ENCODE measurements at regions not wholly inside any gene's neighbourhood (a gene's known extent, or its start where the extent isn't known, plus 50 kb on each side); places are given as distances from the start of the nearest gene placed in this dataset.

DNA sequence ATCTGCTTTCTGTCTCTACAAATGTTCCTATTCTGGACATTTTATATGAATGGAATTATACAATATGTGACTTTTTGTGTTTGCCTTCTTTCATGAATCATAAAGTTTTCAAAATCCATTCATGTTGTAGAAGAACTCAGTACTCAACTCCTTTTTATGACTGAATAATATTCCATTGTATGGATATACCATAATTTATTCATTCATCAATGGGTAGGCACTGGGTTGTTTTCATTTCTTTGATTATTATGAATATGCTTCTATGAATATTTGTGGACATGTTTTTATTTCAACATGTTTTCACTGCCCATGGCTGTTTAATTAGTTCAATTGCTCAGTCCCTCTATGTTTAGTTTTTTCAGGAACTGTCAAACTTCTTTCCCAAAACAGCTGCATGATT lies 76.5 kb upstream of the GTSF1L start:
- DNase-seq (no peak), ATAC-seq (no peak)
- intact Hi-C loops (cut with DNase I) = no loop called here
- TF ChIP-seq, protein P1, sequence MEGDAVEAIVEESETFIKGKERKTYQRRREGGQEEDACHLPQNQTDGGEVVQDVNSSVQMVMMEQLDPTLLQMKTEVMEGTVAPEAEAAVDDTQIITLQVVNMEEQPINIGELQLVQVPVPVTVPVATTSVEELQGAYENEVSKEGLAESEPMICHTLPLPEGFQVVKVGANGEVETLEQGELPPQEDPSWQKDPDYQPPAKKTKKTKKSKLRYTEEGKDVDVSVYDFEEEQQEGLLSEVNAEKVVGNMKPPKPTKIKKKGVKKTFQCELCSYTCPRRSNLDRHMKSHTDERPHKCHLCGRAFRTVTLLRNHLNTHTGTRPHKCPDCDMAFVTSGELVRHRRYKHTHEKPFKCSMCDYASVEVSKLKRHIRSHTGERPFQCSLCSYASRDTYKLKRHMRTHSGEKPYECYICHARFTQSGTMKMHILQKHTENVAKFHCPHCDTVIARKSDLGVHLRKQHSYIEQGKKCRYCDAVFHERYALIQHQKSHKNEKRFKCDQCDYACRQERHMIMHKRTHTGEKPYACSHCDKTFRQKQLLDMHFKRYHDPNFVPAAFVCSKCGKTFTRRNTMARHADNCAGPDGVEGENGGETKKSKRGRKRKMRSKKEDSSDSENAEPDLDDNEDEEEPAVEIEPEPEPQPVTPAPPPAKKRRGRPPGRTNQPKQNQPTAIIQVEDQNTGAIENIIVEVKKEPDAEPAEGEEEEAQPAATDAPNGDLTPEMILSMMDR (IDR thresholded peaks at IDR 0.05) = no peak
- no peak for TF ChIP-seq POLR2A (IDR thresholded peaks at IDR 0.05)
- Histone ChIP-seq H3K27ac (no peak overlapping the region), H3K36me3 (no peaks in the 10 kb centered on the region), H3K9me3 (peaks cover 0 to 41% (median 17%) of the 10 kb centered on the region in 12 donors), H3K27me3 (peaks cover 0 to 12% (median 0%) of the 10 kb centered on the region in 9 donors), H3K4me3 (no peak overlapping the region), H3K4me1 (no peaks in the 10 kb centered on the region)

DNA sequence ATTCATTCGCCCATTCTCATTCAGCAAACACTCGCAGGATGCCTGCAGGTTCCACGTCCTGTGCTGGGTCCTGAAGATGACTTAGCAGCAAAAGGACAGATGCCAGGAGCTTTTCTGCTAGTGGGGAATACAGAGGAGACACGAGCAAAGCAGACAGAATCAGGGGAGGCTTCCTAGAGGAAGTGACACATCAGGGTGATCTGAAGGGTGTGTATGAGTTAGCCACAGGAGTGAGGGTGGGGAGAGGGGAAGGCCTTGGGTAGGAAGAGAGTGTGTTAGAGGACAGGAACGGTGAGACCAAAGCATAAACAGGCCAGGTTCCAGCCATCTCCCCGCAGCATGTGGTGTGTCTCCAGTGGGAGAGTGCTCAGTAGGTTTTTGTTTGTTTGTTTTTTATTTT lies 73.4 kb upstream of the GTSF1L start:
- WGBS, 4 donors = 63 to 77% (median 70%) methylated on average over 6 of the region's 6 CpGs
- intact Hi-C loops (cut with DNase I) = no loop called here
- Histone ChIP-seq H3K4me1 (no peaks in the 10 kb centered on the region), H3K27ac (no peak overlapping the region), H3K36me3 (no peaks in the 10 kb centered on the region), H3K4me3 (no peak overlapping the region), H3K9me3 (peaks cover 0 to 27% (median 11%) of the 10 kb centered on the region in 12 donors), H3K27me3 (peaks cover 0 to 12% (median 0%) of the 10 kb centered on the region in 9 donors)
- no peak for DNase-seq
- no peak for TF ChIP-seq POLR2A (IDR thresholded peaks at IDR 0.05)
- TF ChIP-seq, protein P1 (IDR thresholded peaks at IDR 0.05) = no peak
- ATAC-seq = no peak

DNA sequence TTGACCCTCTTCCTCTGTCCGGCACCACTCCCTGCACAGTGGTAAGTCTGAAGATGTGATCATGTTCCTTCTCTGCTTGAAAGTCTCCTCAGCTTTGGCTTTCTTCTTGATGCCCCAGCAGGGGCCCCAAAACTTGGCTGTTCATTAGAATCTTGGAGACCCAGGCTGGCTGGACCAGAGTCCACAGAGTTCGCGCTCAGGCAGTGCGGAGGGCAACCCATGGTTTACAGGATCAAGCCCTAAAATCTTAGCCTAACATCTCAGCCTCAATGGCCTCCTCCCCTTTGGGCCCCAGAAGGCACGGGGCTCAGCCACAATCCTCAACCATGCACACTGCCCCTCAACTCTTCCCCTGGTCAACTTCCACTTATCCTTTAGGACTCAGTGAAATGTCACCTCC lies 72.9 kb upstream of the GTSF1L start:
- H3K27me3 ChIP-seq = peaks cover 0 to 12% (median 0%) of the 10 kb centered on the region in 9 donors
- 79 to 86% (median 83%) methylated on average over 5 of the region's 5 CpGs for WGBS, 4 donors
- no peaks in the 10 kb centered on the region for H3K4me1 ChIP-seq
- no peak overlapping the region for H3K27ac ChIP-seq
- no peak overlapping the region for H3K4me3 ChIP-seq
- no peak for DNase-seq
- TF ChIP-seq POLR2A (IDR thresholded peaks at IDR 0.05) = no peak
- TF ChIP-seq, protein P1 (IDR thresholded peaks at IDR 0.05) = no peak
- peaks cover 0 to 23% (median 9%) of the 10 kb centered on the region in 12 donors for H3K9me3 ChIP-seq
- H3K36me3 ChIP-seq = no peaks in the 10 kb centered on the region
- intact Hi-C loops (cut with DNase I) = no loop called here
- no peak for ATAC-seq

DNA sequence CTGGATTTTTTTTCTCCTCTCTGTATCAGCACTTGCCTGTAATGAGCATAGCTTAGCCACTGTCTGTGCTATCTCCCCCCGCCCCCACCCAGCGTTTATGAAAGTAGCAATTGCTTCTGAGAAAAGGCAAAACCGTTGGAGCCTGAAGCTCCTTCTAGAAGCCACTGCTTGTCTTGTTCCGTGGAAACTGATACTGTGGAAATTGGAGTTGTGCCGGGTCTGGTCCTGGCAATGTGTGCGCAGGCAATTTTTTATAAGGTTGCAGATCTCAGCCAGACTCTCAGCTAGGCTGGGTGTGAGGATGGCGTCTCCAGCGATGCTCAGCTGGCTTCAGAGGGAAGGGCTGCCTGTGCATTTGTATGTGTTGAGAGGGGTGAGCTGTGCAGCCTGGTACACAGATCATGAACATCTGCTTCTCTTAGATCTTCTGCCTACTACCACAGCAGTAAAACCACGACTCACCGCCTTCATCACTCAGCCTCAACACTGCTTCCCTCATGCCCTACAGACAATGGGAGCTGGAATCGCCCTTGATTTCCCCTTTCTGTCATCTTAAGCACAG lies 72.4 kb upstream of the GTSF1L start:
- no peak for ATAC-seq
- no peaks in the 10 kb centered on the region for H3K4me1 ChIP-seq
- WGBS, 4 donors = 51 to 59% (median 56%) methylated on average over 11 of the region's 11 CpGs
- no peaks in the 10 kb centered on the region for H3K36me3 ChIP-seq
- H3K27ac ChIP-seq = no peak overlapping the region
- peaks cover 0 to 18% (median 7%) of the 10 kb centered on the region in 12 donors for H3K9me3 ChIP-seq
- TF ChIP-seq POLR2A (IDR thresholded peaks at IDR 0.05) = no peak
- TF ChIP-seq, protein P1 (IDR thresholded peaks at IDR 0.05) = no peak
- DNase-seq = no peak
- peaks cover 0 to 12% (median 0%) of the 10 kb centered on the region in 9 donors for H3K27me3 ChIP-seq
- intact Hi-C loops (cut with DNase I) = no loop called here
- H3K4me3 ChIP-seq = no peak overlapping the region

Data from heart left ventricle (tissue), 16 donors.